ENCODE measurements at regions not wholly inside any gene's neighbourhood (a gene's known extent, or its start where the extent isn't known, plus 50 kb on each side); places are given as distances from the start of the nearest gene placed in this dataset.

DNA sequence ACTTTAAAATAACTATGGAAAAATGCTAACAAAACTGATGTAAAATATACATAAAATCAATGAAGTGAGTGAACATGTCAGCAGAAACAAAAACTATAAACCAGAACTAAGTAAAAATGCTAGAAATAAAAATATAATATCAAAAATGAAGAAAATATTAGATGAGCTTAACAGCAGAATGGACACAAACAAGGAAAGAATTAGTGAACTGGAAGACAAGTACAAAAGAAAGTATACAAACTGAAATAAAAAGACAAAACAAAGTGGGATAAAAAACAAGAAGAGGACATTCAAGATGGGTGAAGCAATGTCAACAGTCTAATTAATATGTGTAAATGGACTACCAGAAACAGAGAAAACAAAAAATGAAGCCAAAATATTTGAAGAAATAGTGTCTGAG, 339.2 kb downstream of the NXPE2 start:
- TF ChIP-seq CTCF (IDR thresholded peaks at IDR 0.05; ENCODE audit: insufficient read depth, low read depth, low read length) (no peak), EZH2 (IDR thresholded peaks at IDR 0.05; ENCODE audit: insufficient read depth, low read length) (no peak)

All from astrocyte (in vitro differentiated cells and primary cell).